H1 (cell line): ENCODE measurements at regions not wholly inside any gene's neighbourhood (a gene's known extent, or its start where the extent isn't known, plus 50 kb on each side); places are given as distances from the start of the nearest gene placed in this dataset.

Experiments used
- CHD7 ChIP-seq: fragments of 300-600 bp; sonication (generic); IDR thresholded peaks from 2 replicates; pipeline ENCODE4 v1.7.1; 2012; ENCODE audit warnings: low read length, moderate library complexity, mild to moderate bottlenecking, inconsistent platforms; ENCODE audit not compliant: insufficient replicate concordance
- SP2 ChIP-seq: IDR thresholded peaks from 2 replicates; pipeline ENCODE4 v1.6.1; 2012; ENCODE audit warnings: mild to moderate bottlenecking, low read length, inconsistent platforms

- TF ChIP-seq CHD7: no peak
- TF ChIP-seq SP2: no peak
Observed at GRCh38 chr7:23913016-23913415, 203.0 kb downstream of the STK31 start (continued).
